ENCODE measurements at regions not wholly inside any gene's neighbourhood (a gene's known extent, or its start where the extent isn't known, plus 50 kb on each side); places are given as distances from the start of the nearest gene placed in this dataset.

- Mint-ChIP-seq H3K4me1 (ENCODE audit: low read depth, unreplicated experiment) (peaks cover 19% of the 10 kb centered on the region), H3K4me3 (ENCODE audit: unreplicated experiment) (no peak overlapping the region), H3K9me3 (ENCODE audit: unreplicated experiment) (peaks cover 1% of the 10 kb centered on the region), H3K36me3 (ENCODE audit: low read depth, unreplicated experiment) (no peaks in the 10 kb centered on the region), H3K27me3 (ENCODE audit: low read depth, unreplicated experiment) (peaks cover 2% of the 10 kb centered on the region), H3K27ac (ENCODE audit: unreplicated experiment) (peak overlapping the region; percentile 75)
- FAIRE-seq: no peak
- Histone ChIP-seq H3K36me3 (ENCODE audit: insufficient read depth, low read length) (no peaks in the 10 kb centered on the region), H3K79me2 (ENCODE audit: insufficient read depth, low read length) (no peaks in the 10 kb centered on the region), H3K27ac (ENCODE audit: low read depth, low read length) (peak overlapping the region; percentile 65), H3K4me3 (ENCODE audit: insufficient read depth, low read depth, low read length) (no peak overlapping the region), H3K4me2 (ENCODE audit: low read length) (peak overlapping the region; percentile 47), H3K27me3 (ENCODE audit: insufficient read depth, low read length) (no peaks in the 10 kb centered on the region), H3K4me1 (ENCODE audit: insufficient read depth, low read length) (peaks cover 8% of the 10 kb centered on the region), H4K20me1 (ENCODE audit: insufficient read depth, low read length) (no peaks in the 10 kb centered on the region), H2AFZ (ENCODE audit: low read depth, low read length) (no peak overlapping the region), H3K9ac (ENCODE audit: low read length) (peak overlapping the region; percentile 38), H3K9me3 (ENCODE audit: insufficient read depth, low read depth, low read length) (no peaks in the 10 kb centered on the region)
- peak; percentile 27 for DNase-seq (ENCODE audit: low read depth)
- TF ChIP-seq CTCF (IDR thresholded peaks at IDR 0.05; ENCODE audit: insufficient read depth, low read depth, low read length): no peak
- TF ChIP-seq EZH2 (IDR thresholded peaks at IDR 0.05; ENCODE audit: insufficient read depth, low read length): no peak
These were observed 58.5 kb upstream of the SORCS3 start for GRCh38 chr10:104582602-104582951.

- Histone ChIP-seq H3K79me2 (ENCODE audit: insufficient read depth, low read length) (no peaks in the 10 kb centered on the region), H3K27me3 (ENCODE audit: insufficient read depth, low read length) (no peaks in the 10 kb centered on the region), H3K36me3 (ENCODE audit: insufficient read depth, low read length) (no peaks in the 10 kb centered on the region), H3K9ac (ENCODE audit: low read length) (peak overlapping the region; percentile 38), H3K27ac (ENCODE audit: low read depth, low read length) (no peak overlapping the region), H3K4me2 (ENCODE audit: low read length) (peak overlapping the region; percentile 47), H2AFZ (ENCODE audit: low read depth, low read length) (no peak overlapping the region), H4K20me1 (ENCODE audit: insufficient read depth, low read length) (no peaks in the 10 kb centered on the region), H3K9me3 (ENCODE audit: insufficient read depth, low read depth, low read length) (no peaks in the 10 kb centered on the region), H3K4me3 (ENCODE audit: insufficient read depth, low read depth, low read length) (no peak overlapping the region), H3K4me1 (ENCODE audit: insufficient read depth, low read length) (peaks cover 8% of the 10 kb centered on the region)
- no peaks in the 10 kb centered on the region for H3K36me3 Mint-ChIP-seq (ENCODE audit: low read depth, unreplicated experiment)
- H3K4me1 Mint-ChIP-seq (ENCODE audit: low read depth, unreplicated experiment): peaks cover 19% of the 10 kb centered on the region
- FAIRE-seq: no peak
- peaks cover 2% of the 10 kb centered on the region for H3K27me3 Mint-ChIP-seq (ENCODE audit: low read depth, unreplicated experiment)
- H3K4me3 Mint-ChIP-seq (ENCODE audit: unreplicated experiment): no peak overlapping the region
- H3K27ac Mint-ChIP-seq (ENCODE audit: unreplicated experiment): no peak overlapping the region
- TF ChIP-seq EZH2 (IDR thresholded peaks at IDR 0.05; ENCODE audit: insufficient read depth, low read length): no peak
- no peak for TF ChIP-seq CTCF (IDR thresholded peaks at IDR 0.05; ENCODE audit: insufficient read depth, low read depth, low read length)
- no peak for DNase-seq (ENCODE audit: low read depth)
- H3K9me3 Mint-ChIP-seq (ENCODE audit: unreplicated experiment): peaks cover 1% of the 10 kb centered on the region
These were observed 58.1 kb upstream of the SORCS3 start for GRCh38 chr10:104582966-104583365.

GRCh38 chr10:104584541-104584940 lies 56.5 kb upstream of the SORCS3 start:
- no peak overlapping the region for H3K4me2 ChIP-seq (ENCODE audit: low read length)
- H3K9me3 ChIP-seq (ENCODE audit: insufficient read depth, low read depth, low read length): no peaks in the 10 kb centered on the region
- H2AFZ ChIP-seq (ENCODE audit: low read depth, low read length): no peak overlapping the region
- Mint-ChIP-seq H3K4me1 (ENCODE audit: low read depth, unreplicated experiment) (peaks cover 25% of the 10 kb centered on the region), H3K36me3 (ENCODE audit: low read depth, unreplicated experiment) (no peaks in the 10 kb centered on the region), H3K9me3 (ENCODE audit: unreplicated experiment) (peaks cover 1% of the 10 kb centered on the region), H3K4me3 (ENCODE audit: unreplicated experiment) (no peak overlapping the region), H3K27ac (ENCODE audit: unreplicated experiment) (no peak overlapping the region), H3K27me3 (ENCODE audit: low read depth, unreplicated experiment) (peaks cover 2% of the 10 kb centered on the region)
- no peaks in the 10 kb centered on the region for H3K27me3 ChIP-seq (ENCODE audit: insufficient read depth, low read length)
- DNase-seq (ENCODE audit: low read depth) (no peak), FAIRE-seq (no peak)
- H3K4me3 ChIP-seq (ENCODE audit: insufficient read depth, low read depth, low read length): no peak overlapping the region
- H3K79me2 ChIP-seq (ENCODE audit: insufficient read depth, low read length): no peaks in the 10 kb centered on the region
- H3K9ac ChIP-seq (ENCODE audit: low read length): no peak overlapping the region
- TF ChIP-seq CTCF (IDR thresholded peaks at IDR 0.05; ENCODE audit: insufficient read depth, low read depth, low read length) (no peak), EZH2 (IDR thresholded peaks at IDR 0.05; ENCODE audit: insufficient read depth, low read length) (no peak)
- H3K27ac ChIP-seq (ENCODE audit: low read depth, low read length): no peak overlapping the region
- H3K4me1 ChIP-seq (ENCODE audit: insufficient read depth, low read length): peaks cover 13% of the 10 kb centered on the region
- no peaks in the 10 kb centered on the region for H3K36me3 ChIP-seq (ENCODE audit: insufficient read depth, low read length)
- H4K20me1 ChIP-seq (ENCODE audit: insufficient read depth, low read length): no peaks in the 10 kb centered on the region

All from astrocyte (in vitro differentiated cells and primary cell).